ENCODE measurements at regions not wholly inside any gene's neighbourhood (a gene's known extent, or its start where the extent isn't known, plus 50 kb on each side); places are given as distances from the start of the nearest gene placed in this dataset.

- ChIA-PET POLR2A (no interaction called here), CTCF (no interaction called here)
- Histone ChIP-seq H3K4me1 (ENCODE audit: control insufficient read depth, extremely low read depth, insufficient read depth, low read length) (no peaks in the 10 kb centered on the region), H3K79me2 (ENCODE audit: control insufficient read depth, insufficient read depth, low read length) (no peaks in the 10 kb centered on the region), H3K36me3 (ENCODE audit: control insufficient read depth in 2 of 2, extremely low read depth in 1 of 2, insufficient read depth in 2 of 2, low read length in 2 of 2) (no peaks in the 10 kb centered on the region), H3K9me1 (replicated peaks; ENCODE audit: control insufficient read depth, extremely low read depth, insufficient read depth, low read length) (no peaks in the 10 kb centered on the region), H2AFZ (ENCODE audit: low read depth, low read length) (no peak overlapping the region), H3K4me2 (ENCODE audit: insufficient read depth, low read length) (no peak overlapping the region), H3K9ac (replicated peaks; ENCODE audit: extremely low read depth, insufficient read depth, low read length) (no peak overlapping the region), H3K4me3 (replicated peaks in 1 of 3; ENCODE audit: insufficient read depth in 1 of 3, low read depth in 1 of 3, low read length in 3 of 3) (no peak overlapping the region), H3K27ac (ENCODE audit: insufficient read depth, low read depth, low read length) (no peak overlapping the region), H3K9me3 (replicated peaks; ENCODE audit: control insufficient read depth, insufficient read depth, low read length) (no peaks in the 10 kb centered on the region), H4K20me1 (replicated peaks; ENCODE audit: control insufficient read depth, extremely low read depth, insufficient read depth, low read length) (no peaks in the 10 kb centered on the region), H3K27me3 (ENCODE audit: control insufficient read depth in 2 of 2, insufficient read depth in 2 of 2, low read length in 2 of 2) (no peaks in the 10 kb centered on the region)
- intact Hi-C loops (cut with micrococcal nuclease) (no loop called here), dilution Hi-C loops (cut with MboI; ENCODE audit: extremely low pct_ligation_motif_present, low sequenced_read_pairs) (no loop called here)
- DNase-seq (ENCODE audit: low read depth, low spot score): no peak
- TF ChIP-seq MAX (IDR thresholded peaks at IDR 0.05; ENCODE audit: insufficient read depth, insufficient read length) (no peak), MYC (IDR thresholded peaks at IDR 0.05; ENCODE audit: low read depth, low read length) (no peak), EZH2 (IDR thresholded peaks at IDR 0.05; ENCODE audit: borderline replicate concordance, low read depth, low read length, severe bottlenecking) (no peak), POLR2AphosphoS5 (IDR thresholded peaks at IDR 0.05; ENCODE audit: insufficient read depth, low read depth, low read length) (no peak), GATA2 (IDR thresholded peaks at IDR 0.05; ENCODE audit: insufficient read depth, insufficient read length, low read depth, low read length) (no peak), JUN (IDR thresholded peaks at IDR 0.05; ENCODE audit: borderline replicate concordance, insufficient read depth, insufficient read length, low read depth) (no peak), FOS (IDR thresholded peaks at IDR 0.05; ENCODE audit: borderline replicate concordance, insufficient read depth, low read length) (no peak), POLR2A (IDR thresholded peaks at IDR 0.05; ENCODE audit: low read depth, low read length) (no peak), CTCF (IDR thresholded peaks at IDR 0.05; ENCODE audit: extremely low read depth in 1 of 2, insufficient read depth in 1 of 2, low read depth in 1 of 2, low read length in 2 of 2) (no peak)
- no TSS peak for BruUV-seq (replicated peaks)
- FAIRE-seq: no peak
Observed at GRCh38 chr2:19231625-19232024, 126.8 kb downstream of the OSR1 start.

All from endothelial cell of umbilical vein (primary cell).